HL-60/S4 treated with retinoic acid at 250 ng/mL for 4 days and 3 days (cell line): ENCODE measurements at regions not wholly inside any gene's neighbourhood (a gene's known extent, or its start where the extent isn't known, plus 50 kb on each side); places are given as distances from the start of the nearest gene placed in this dataset.

Source experiments
- in situ Hi-C: fragments of 300-500 bp; cut with MboI; formaldehyde crosslinking; loops from 2 replicates; pipeline ENCODE4 v1.7.0; 2022; ENCODE audit warnings: low sequenced_read_pairs

DNA sequence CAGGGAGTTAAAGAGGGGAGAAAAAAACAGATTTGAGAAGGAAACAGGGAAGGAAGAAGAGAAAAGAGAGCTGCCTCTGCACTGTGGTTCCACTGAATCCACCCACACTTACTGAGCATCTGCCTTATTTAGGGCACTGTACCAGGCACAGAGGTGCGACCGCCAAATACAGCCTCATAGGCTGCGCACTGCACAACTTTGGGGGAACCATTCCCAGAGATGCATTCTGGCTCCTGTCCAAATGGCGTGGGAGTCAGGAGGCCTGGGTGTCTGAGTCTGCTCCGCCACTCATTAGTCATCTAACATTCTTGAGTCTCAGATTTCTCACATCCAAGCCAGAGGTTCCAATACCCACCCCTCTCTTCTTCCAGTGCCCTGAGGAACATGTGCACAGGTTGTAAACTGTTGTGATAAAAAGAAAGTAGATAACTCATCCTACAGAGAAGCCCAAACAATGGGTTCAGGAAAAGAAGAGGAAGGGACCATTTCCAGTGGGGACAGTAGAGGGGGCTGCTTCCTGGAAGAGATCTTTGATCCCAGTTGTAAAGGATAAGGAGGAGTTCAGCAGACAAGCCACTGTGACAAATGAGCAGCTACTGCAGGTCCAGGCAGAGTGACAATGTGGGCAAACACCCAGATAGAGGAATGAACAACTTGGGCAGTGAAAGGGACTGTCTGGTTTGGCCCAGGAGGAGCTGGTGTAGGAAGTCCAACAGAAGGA is 254.6 kb downstream of the UACA start:
- in situ Hi-C loops, result no loop called here

DNA sequence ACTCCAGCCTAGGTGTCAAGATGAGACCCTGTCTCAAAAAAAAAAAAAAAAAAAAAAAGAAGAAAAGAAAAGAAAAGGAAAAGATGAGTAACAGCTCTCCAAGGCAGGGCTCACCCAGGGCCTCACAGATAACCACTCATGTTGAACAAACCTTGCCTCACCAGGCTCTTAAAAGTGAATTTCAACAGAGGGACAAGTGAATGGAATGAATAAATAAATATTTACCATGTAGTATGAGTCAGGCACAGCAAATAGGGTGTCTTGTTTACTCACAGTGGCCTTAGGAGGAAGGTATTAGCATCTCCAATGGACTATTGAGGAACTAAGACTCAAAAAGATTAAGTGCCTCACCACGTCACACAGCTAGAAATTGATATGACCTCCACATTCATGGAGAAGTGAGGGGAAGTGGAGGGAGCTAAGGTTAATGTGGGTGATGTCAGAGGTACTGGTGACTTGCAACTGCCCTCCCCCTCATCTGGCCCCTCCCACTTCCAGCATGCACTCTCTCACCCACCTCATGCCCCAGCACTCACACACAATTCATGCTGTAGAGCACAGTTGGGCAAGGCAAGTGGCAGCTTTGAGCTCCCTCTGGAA is 255.5 kb downstream of the UACA start:
- in situ Hi-C loops, result no loop called here

- in situ Hi-C loops, result no loop called here
Observed at GRCh38 chr15:70505936-70506912, 257.1 kb downstream of the UACA start.

DNA sequence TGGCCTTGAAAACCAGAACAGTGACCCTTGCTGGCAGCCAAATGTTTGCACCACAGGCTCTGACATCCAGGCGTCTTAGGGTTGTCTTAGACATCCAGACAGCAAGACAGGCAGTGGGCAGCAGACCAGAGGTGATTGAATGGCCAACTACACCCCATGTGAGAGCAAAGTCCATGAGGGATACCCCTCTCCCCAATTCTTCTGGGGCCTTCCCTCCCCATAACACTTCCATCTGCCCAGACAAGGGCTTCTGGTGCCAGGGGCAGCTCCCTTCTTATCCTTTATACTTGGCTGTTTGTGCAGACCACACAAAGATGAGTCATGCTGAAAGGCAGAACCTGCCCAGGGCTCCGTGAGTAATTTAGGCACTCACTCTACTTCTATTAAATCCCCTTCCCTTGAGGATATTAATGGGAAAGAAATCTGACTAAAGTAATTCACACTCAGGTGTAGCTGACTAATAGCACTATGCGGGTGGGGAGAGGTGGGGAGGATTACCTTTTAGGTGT is 257.9 kb downstream of the UACA start:
- in situ Hi-C loops, result no loop called here

GRCh38 chr15:70504988-70505387 is 258.4 kb downstream of the UACA start:
- in situ Hi-C loops, result no loop called here

DNA sequence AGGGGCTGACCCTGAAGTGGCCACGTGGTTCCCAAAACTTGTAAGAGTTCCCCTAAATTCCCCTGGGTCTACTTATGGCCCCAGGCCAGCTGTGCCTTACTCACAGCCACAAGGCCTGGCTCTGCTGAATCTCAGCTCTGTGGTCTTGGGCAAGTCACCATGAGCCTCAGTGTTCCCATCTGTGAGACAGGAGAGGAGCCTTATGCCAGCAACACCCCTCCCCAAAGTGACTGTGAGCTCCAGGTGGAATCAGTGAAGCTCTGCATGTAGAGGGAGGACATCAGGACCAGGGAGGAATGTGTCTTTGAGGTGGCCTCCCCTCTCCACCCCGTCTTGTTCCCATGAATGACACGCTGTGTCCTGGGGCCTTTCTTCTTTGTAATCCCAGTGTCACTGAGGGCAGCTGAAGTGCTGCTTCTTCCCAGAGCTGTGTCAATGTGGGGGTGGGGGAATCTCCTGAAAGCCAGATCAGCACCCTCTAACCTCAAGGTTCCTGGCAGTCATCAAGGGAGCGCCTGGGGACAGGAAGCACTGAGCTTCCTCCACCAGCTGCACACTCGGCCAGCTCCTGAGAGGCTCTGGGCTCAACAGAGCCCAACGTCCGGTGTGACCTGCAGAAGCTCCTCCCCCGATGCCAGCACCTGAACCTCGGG is 258.9 kb downstream of the UACA start:
- in situ Hi-C loops, result no loop called here

- in situ Hi-C loops, result no loop called here
Observed at GRCh38 chr15:70503798-70504298, 259.5 kb downstream of the UACA start.

DNA sequence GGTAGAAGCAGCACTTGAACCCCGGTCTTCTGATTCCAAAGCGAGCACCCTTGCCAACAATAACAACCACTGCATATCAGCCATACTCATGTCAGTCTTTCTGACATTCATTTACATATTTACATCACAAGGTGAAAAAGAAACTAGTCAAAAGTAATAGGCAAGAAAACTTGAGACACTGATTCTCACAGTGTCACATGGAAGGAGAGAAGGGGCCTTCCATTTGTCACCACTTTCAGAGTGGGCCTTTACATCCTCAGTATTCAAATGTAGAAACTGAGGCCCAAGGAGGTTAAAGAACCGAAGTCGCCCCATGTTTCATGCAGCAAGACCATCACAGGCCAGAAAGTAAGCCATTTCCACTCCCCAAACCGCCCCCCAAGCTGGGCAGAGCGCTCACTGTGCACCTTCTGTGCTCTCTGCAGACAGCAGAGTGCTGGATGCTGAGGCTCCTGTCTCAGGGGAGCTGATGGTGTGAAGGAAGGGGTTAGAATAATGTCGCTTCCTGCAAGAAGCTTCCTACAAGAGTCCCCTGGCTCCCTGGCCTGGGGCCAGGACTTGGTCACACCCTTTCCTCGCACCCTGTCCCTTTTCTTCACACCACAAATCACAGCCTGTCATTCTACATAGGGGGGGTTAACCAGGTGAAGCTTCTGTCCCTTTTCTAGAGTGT is 260.1 kb downstream of the UACA start:
- in situ Hi-C loops, result no loop called here

DNA sequence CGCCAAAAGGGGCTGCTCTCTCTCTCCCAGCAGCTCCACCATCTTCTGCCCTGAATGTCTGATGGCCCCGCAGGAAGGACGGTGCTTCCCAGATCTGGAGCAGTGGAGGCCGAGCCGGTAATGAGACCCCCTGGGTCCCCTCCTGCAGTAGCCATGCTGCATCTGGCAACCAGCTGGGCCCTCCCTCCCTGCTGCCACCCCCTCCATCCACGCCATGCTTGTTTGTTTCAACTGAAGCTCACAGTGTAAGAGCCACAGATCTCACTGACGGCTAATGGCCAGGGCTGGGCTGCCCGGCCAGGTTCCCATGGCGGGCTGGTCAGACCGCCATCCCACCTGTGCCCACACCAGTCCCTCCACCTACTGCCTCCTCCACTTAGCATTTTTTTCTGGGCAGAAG is 260.8 kb downstream of the UACA start:
- in situ Hi-C loops, result no loop called here

DNA sequence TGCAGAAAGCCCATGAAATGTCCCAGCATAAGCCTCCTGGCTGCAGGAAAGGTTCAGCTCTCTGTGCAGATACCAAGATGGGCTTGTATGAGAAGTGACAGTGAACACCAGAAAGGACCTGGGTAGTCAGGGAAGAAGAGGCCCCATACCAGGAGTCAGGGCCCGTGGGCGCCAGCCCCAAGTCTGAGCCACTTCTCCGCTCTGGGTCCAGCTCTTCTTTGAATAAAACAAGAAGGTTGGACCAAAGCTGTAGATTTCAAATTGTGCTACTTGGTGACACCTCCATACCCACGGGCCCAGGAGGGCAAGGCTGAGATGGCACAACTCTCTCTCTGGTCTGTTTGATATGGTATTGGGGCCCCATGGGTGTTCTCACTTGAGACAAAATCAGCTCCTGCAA is 261.5 kb downstream of the UACA start:
- in situ Hi-C loops, result no loop called here

GRCh38 chr15:70501121-70501727 is 262.1 kb downstream of the UACA start:
- in situ Hi-C loops, result no loop called here

DNA sequence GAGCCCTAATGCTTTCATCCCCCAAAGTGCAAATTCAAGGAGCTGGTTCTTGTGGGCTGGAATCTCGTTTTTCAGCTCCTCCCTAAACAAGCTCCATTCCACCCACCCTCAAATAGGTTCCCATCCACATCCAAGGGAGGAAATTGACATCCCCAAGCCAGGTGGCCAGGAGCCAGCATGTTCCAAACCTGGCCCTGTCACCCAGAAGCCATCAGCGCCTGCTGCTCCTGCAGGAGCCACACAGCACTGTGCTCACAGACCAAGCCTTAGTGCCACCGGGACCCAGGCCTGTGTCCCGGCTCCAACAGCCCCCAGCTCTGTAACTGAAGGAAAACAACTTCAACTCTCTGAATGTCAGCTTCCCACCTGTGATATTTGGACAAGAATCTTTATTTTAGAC is 263.6 kb downstream of the UACA start:
- in situ Hi-C loops, result loop anchor here (25.0 kb wide), 1 partner anchor 987 kb away; no protein-coding TSS in a partner anchor

DNA sequence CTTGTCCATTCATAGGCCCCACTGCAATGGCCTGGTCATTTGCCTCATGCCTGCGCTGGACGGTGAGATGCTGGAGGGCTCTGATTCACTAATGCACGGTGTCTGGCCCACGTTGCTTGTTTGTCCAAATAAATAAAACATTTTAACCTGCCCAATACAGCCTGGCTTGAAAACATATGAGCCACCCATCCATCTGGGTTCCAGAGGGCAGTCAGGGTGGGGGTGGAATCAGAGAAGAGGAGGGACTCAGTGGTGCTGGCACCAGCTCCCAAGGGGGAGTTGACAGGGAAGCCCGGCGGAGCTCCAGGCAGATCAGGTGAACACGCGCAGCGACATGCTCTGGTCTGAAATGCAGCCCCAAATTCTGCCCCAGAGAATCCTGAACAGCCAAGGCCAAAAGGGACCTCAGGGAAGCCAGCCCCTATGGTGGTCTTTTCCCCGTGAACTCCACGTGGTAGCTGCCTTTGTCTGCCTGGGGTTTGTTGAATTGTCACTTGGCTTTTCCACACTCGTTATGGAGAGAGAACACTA is 265.2 kb downstream of the UACA start:
- in situ Hi-C loops, result loop anchor here (25.0 kb wide), 1 partner anchor 986 kb away; no protein-coding TSS in a partner anchor

DNA sequence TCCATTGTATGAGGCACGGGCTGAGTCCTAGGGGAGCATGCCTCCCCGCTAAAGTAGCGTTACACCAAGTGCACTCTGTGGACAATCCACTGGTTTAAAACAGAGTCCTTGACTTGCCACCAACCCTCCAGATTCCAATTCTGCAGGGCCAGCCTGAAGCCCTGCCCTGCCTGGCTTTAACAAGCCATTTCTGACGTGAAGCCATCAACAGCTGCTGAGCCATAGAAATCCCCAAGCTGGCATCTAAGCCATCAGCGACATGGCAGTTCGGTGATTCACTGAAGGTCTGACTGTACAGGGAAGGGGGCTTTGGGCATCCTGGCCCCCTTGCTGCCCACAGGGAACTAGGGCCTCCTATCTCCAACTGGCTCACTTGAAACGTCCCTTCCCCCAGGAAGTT is 265.7 kb downstream of the UACA start:
- in situ Hi-C loops, result loop anchor here (25.0 kb wide), 1 partner anchor 985 kb away; no protein-coding TSS in a partner anchor

DNA sequence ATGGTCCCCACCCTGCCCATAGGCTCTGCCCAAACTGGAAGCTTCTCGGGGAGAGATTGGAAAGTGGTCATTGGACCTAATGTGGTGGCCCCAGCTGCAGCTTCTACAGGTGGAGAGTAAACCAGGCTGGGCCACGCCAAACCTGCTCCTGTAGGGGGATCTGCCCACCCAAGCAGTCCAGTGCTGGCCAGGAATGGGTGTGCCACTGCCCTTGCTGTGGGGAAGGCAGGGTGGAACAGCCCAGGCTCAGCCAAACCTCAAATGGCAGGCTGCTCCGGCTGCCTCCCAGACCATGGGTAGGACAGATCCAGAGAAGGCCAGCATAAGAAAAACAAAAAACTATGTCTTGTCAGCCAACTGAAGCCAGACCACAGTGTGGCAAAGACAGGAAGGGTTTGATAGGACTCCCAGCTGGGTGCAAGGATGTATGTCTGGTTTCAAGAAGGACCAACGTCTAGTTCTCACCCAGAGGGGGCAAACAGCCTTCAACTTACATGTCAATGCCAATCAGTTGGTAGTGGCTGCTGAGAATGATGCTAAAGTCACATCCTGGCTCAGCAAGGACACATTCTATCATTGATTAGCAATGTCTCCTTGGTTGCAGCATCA is 267.3 kb downstream of the UACA start:
- in situ Hi-C loops, result loop anchor here (25.0 kb wide), 1 partner anchor 984 kb away; no protein-coding TSS in a partner anchor

GRCh38 chr15:70494852-70495571 is 268.3 kb downstream of the UACA start:
- in situ Hi-C loops, result loop anchor here (25.0 kb wide), 1 partner anchor 983 kb away; no protein-coding TSS in a partner anchor

GRCh38 chr15:70494517-70494851 is 268.9 kb downstream of the UACA start:
- in situ Hi-C loops, result loop anchor here (25.0 kb wide), 1 partner anchor 982 kb away; no protein-coding TSS in a partner anchor
